Endothelial cell of umbilical vein (primary cell): ENCODE measurements at regions not wholly inside any gene's neighbourhood (a gene's known extent, or its start where the extent isn't known, plus 50 kb on each side); places are given as distances from the start of the nearest gene placed in this dataset.

Experiments
- BruUV-seq: library from RNA; stranded (reverse); fragments of 400-500 nt; replicated peaks from 2 replicates; lab custom pipeline; 2021; lab: Mats Ljungman, UMichigan
- CTCF ChIA-PET: fragments of 300-600, 350-600 bp; sonication (Branson Sonifier 250); formaldehyde crosslinking; loops from one replicate; lab custom pipeline; 2021; ENCODE audit warnings: antibody characterized with exemption, inconsistent platforms; lab: Charles Lee
- POLR2A ChIA-PET: fragments of 300-600, 350-600 bp; sonication (Branson Sonifier 250); formaldehyde crosslinking; loops from one replicate; lab custom pipeline; 2021; ENCODE audit warnings: antibody characterized with exemption, inconsistent platforms; lab: Charles Lee
- DNase-seq: peaks from one replicate; pipeline ENCODE4 v3.0.0-alpha.2; 2011; ENCODE audit warnings: low read depth, low spot score
- FAIRE-seq: peaks from 2 replicates; lab custom pipeline; 2011; peaks lifted over from hg19 to GRCh38; lab: Jason Lieb, UNC
- H2AFZ ChIP-seq: 2 replicates; pipeline ENCODE4 v1.6.0; 2012; ENCODE audit warnings: low read depth, low read length, control low read depth, inconsistent platforms
- H3K27ac ChIP-seq: 2 replicates; pipeline ENCODE4 v1.5.1; 2011; ENCODE audit warnings: low read depth, mild to moderate bottlenecking, control low read depth, low read length, moderate library complexity; ENCODE audit not compliant: insufficient read depth
- H3K27me3 ChIP-seq, 2 experiments: 2 replicates each; pipeline versions ENCODE4 v1.6.0 to v1.6.1; 2011; ENCODE audit warnings: low read length in 2 of 2, mixed read lengths in 1 of 2; ENCODE audit not compliant: control insufficient read depth in 2 of 2, insufficient read depth in 2 of 2
- H3K36me3 ChIP-seq, 2 experiments: 2 replicates in 1 of 2; 3 replicates in 1 of 2; pipeline ENCODE4 v1.5.1; 2011; ENCODE audit warnings: low read length in 2 of 2, mild to moderate bottlenecking in 1 of 2, moderate library complexity in 1 of 2; ENCODE audit not compliant: control insufficient read depth in 2 of 2, insufficient read depth in 2 of 2; ENCODE audit errors: extremely low read depth in 1 of 2
- H3K4me1 ChIP-seq: 3 replicates; pipeline ENCODE4 v1.5.1; 2011; ENCODE audit warnings: mild to moderate bottlenecking, low read length; ENCODE audit not compliant: control insufficient read depth, insufficient read depth; ENCODE audit errors: extremely low read depth
- H3K4me2 ChIP-seq: 2 replicates; pipeline ENCODE4 v1.6.1; 2011; ENCODE audit warnings: low read length, control low read depth, mixed read lengths; ENCODE audit not compliant: insufficient read depth
- H3K4me3 ChIP-seq, 3 experiments: fragments of 200-600 bp in 1 of 3; sonication (generic), shearing (Covaris generic) in 1 of 3; replicated peaks in 1 of 3; 2 replicates each; pipeline ENCODE4 v1.5.1; 2011 to 2016; ENCODE audit warnings: control low read depth in 3 of 3, low read length in 3 of 3, mild to moderate bottlenecking in 2 of 3, inconsistent platforms in 1 of 3, low read depth in 1 of 3, moderate library complexity in 1 of 3; ENCODE audit not compliant: insufficient read depth in 1 of 3
- H3K79me2 ChIP-seq: 2 replicates; pipeline ENCODE4 v1.6.0; 2012; ENCODE audit warnings: low read length, inconsistent platforms; ENCODE audit not compliant: control insufficient read depth, insufficient read depth
- H3K9ac ChIP-seq: replicated peaks from 2 replicates; pipeline ENCODE3; 2011; ENCODE audit warnings: low read length, control low read depth; ENCODE audit not compliant: insufficient read depth; ENCODE audit errors: extremely low read depth
- H3K9me1 ChIP-seq: replicated peaks from 3 replicates; pipeline ENCODE4 v1.6.0; 2011; ENCODE audit warnings: mild to moderate bottlenecking, low read length; ENCODE audit not compliant: control insufficient read depth, insufficient read depth; ENCODE audit errors: extremely low read depth
- H3K9me3 ChIP-seq: replicated peaks from 2 replicates; pipeline ENCODE4 v1.5.1; 2012; ENCODE audit warnings: low read length, inconsistent platforms; ENCODE audit not compliant: control insufficient read depth, insufficient read depth
- H4K20me1 ChIP-seq: replicated peaks from 2 replicates; pipeline ENCODE3; 2011; ENCODE audit warnings: mild to moderate bottlenecking, low read length; ENCODE audit not compliant: control insufficient read depth, insufficient read depth; ENCODE audit errors: extremely low read depth
- CTCF ChIP-seq, 2 donors: IDR thresholded peaks; 1 replicate in 1 of 2; 2 replicates in 1 of 2; pipeline ENCODE4 v1.5.1; 2011; ENCODE audit warnings: low read length in 2 of 2, mild to moderate bottlenecking in 2 of 2, moderate library complexity in 2 of 2, control low read depth in 1 of 2, inconsistent platforms in 1 of 2, low read depth in 1 of 2; ENCODE audit not compliant: insufficient read depth in 1 of 2; ENCODE audit errors: extremely low read depth in 1 of 2
- EZH2 ChIP-seq: IDR thresholded peaks from 2 replicates; pipeline ENCODE4 v1.6.1; 2012; ENCODE audit warnings: borderline replicate concordance, low read depth, mild to moderate bottlenecking, moderate library complexity, low read length, inconsistent platforms; ENCODE audit not compliant: severe bottlenecking
- FOS ChIP-seq: IDR thresholded peaks from 2 replicates; pipeline ENCODE4 v1.6.1; 2011; ENCODE audit warnings: mild to moderate bottlenecking, low read length, moderate library complexity, borderline replicate concordance; ENCODE audit not compliant: insufficient read depth
- GATA2 ChIP-seq: IDR thresholded peaks from 2 replicates; pipeline ENCODE4 v1.7.0; 2011; ENCODE audit warnings: low read depth, mild to moderate bottlenecking, moderate library complexity, mixed read lengths, low read length; ENCODE audit not compliant: insufficient read length, insufficient read depth
- JUN ChIP-seq: IDR thresholded peaks from 2 replicates; pipeline ENCODE4 v1.6.1; 2011; ENCODE audit warnings: borderline replicate concordance, low read depth; ENCODE audit not compliant: insufficient read length, insufficient read depth
- MAX ChIP-seq: IDR thresholded peaks from 2 replicates; pipeline ENCODE4 v1.6.1; 2011; ENCODE audit not compliant: insufficient read depth, insufficient read length
- MYC ChIP-seq: IDR thresholded peaks from one replicate; pipeline ENCODE4 v1.6.1; 2011; ENCODE audit warnings: mild to moderate bottlenecking, low read depth, low read length
- POLR2A ChIP-seq: IDR thresholded peaks from 2 replicates; pipeline ENCODE4 v1.6.1; 2012; ENCODE audit warnings: low read depth, mild to moderate bottlenecking, control low read depth, low read length
- POLR2AphosphoS5 ChIP-seq: IDR thresholded peaks from 2 replicates; pipeline ENCODE4 v1.6.1; 2012; ENCODE audit warnings: low read depth, mild to moderate bottlenecking, control low read depth, low read length, moderate library complexity; ENCODE audit not compliant: insufficient read depth
- dilution Hi-C: fragments of 300-500 bp; cut with MboI; formaldehyde crosslinking; loops from one replicate; pipeline ENCODE4 v1.15.0; 2019; ENCODE audit warnings: low sequenced_read_pairs; ENCODE audit not compliant: extremely low pct_ligation_motif_present
- intact Hi-C: fragments of 100-400 bp; cut with micrococcal nuclease; formaldehyde crosslinking; loops from one replicate; pipeline ENCODE4 v1.10.0; 2022

- no peak for DNase-seq
- no peak overlapping the region for H3K4me2 ChIP-seq
- no peak overlapping the region for H3K27ac ChIP-seq
- no peaks in the 10 kb centered on the region for H4K20me1 ChIP-seq
- no peak for FAIRE-seq
- intact Hi-C loops: no loop called here
- H3K4me1 ChIP-seq: no peaks in the 10 kb centered on the region
- CTCF ChIA-PET: interaction anchor here (1.0 kb wide), 1 partner anchor 29 kb away, joined by 3 read pairs; no protein-coding TSS in a partner anchor
- H3K79me2 ChIP-seq: no peaks in the 10 kb centered on the region
- H3K9me1 ChIP-seq: no peaks in the 10 kb centered on the region
- BruUV-seq: no TSS peak
- no peaks in the 10 kb centered on the region for H3K36me3 ChIP-seq
- TF ChIP-seq JUN: no peak
- no peak for TF ChIP-seq GATA2
- TF ChIP-seq MYC: no peak
- no peak for TF ChIP-seq EZH2
- TF ChIP-seq CTCF (IDR thresholded peaks at IDR 0.05; ENCODE audit: extremely low read depth in 1 of 2, insufficient read depth in 1 of 2, low read depth in 1 of 2, low read length in 2 of 2): no peak
- no peak for TF ChIP-seq POLR2A
- no peak for TF ChIP-seq MAX
- no peak for TF ChIP-seq FOS
- no peak for TF ChIP-seq POLR2AphosphoS5
- H3K27me3 ChIP-seq: no peaks in the 10 kb centered on the region
- no peaks in the 10 kb centered on the region for H3K9me3 ChIP-seq
- no peak overlapping the region for H3K4me3 ChIP-seq
- H2AFZ ChIP-seq: no peak overlapping the region
- dilution Hi-C loops: no loop called here
- POLR2A ChIA-PET: no interaction called here
- no peak overlapping the region for H3K9ac ChIP-seq
These were observed 240.9 kb upstream of the MIR17HG start for GRCh38 chr13:91106565-91106964.
